Sigmoid colon (tissue), 6 donors: ENCODE measurements at regions not wholly inside any gene's neighbourhood (a gene's known extent, or its start where the extent isn't known, plus 50 kb on each side); places are given as distances from the start of the nearest gene placed in this dataset.

ENCODE experiments used
- DNase-seq: peaks from one replicate; pipeline ENCODE4 v3.0.0-alpha.2; 2019
- H3K27ac ChIP-seq, 4 donors: fragments of 200-600 bp; sonication (generic); one replicate each; pipeline ENCODE4 v1.5.1; 2016 to 2019; ENCODE audit warnings: mild to moderate bottlenecking in 1 of 4
- H3K27me3 ChIP-seq, 3 donors: fragments of 200-600 bp; sonication (generic); one replicate each; pipeline ENCODE4 v1.5.1; 2019; ENCODE audit warnings: mild to moderate bottlenecking in 1 of 3
- H3K36me3 ChIP-seq, 4 donors: fragments of 200-600 bp; sonication (generic); one replicate each; pipeline ENCODE4 v1.5.1; 2016 to 2019
- H3K4me1 ChIP-seq, 4 donors: fragments of 200-600 bp; sonication (generic); one replicate each; pipeline ENCODE4 v1.5.1; 2017 to 2019
- H3K4me3 ChIP-seq, 4 donors: fragments of 200-600 bp; sonication (generic); one replicate each; pipeline ENCODE4 v1.5.1; 2017 to 2019; ENCODE audit warnings: mild to moderate bottlenecking in 2 of 4, moderate library complexity in 1 of 4
- H3K9me3 ChIP-seq, 4 donors: fragments of 200-600 bp in 3 of 4; sonication (generic) in 3 of 4; one replicate each; pipeline versions ENCODE4 v1.5.1 to v1.6.1; 2013 to 2019
- EP300 ChIP-seq, 4 donors: sonication (generic); formaldehyde crosslinking; IDR thresholded peaks; one replicate each; pipeline ENCODE4 v1.6.1; 2017; ENCODE audit warnings: antibody characterized with exemption in 4 of 4
- POLR2A ChIP-seq, 2 donors: fragments of 450-650 bp; IDR thresholded peaks; one replicate each; pipeline ENCODE4 v1.6.1; 2016; ENCODE audit warnings: antibody characterized with exemption in 2 of 2, mild to moderate bottlenecking in 2 of 2, moderate library complexity in 2 of 2
- POLR2AphosphoS5 ChIP-seq, 4 donors: sonication (generic); formaldehyde crosslinking; IDR thresholded peaks; one replicate each; pipeline ENCODE4 v1.6.1; 2017; ENCODE audit warnings: antibody characterized with exemption in 4 of 4
- WGBS, 2 donors: extraction: QIAGEN DNeasy Blood & Tissue Kit; methylation state at CpG; one replicate each; pipeline ENCODE4 v1.1.7; 2013; 5-methylcytosine and 5-hydroxymethylcytosine counted together
- intact Hi-C: fragments of 100-400 bp; cut with DNase I; formaldehyde crosslinking; loops from one replicate; pipeline ENCODE4 v1.15.1; 2023
- TF ChIP-seq, protein P1 (sequence below), 4 experiments: fragments of 450-650 bp in 3 of 4; fragments of 200-600 bp in 1 of 4; IDR thresholded peaks; one replicate each; pipeline ENCODE4 v1.5.1; 2016 to 2019; ENCODE audit warnings: antibody characterized with exemption in 4 of 4, mild to moderate bottlenecking in 3 of 4, moderate library complexity in 2 of 4
- donor health status: healthy with polysubstance abuse.
- donor health status: healthy.

DNA sequence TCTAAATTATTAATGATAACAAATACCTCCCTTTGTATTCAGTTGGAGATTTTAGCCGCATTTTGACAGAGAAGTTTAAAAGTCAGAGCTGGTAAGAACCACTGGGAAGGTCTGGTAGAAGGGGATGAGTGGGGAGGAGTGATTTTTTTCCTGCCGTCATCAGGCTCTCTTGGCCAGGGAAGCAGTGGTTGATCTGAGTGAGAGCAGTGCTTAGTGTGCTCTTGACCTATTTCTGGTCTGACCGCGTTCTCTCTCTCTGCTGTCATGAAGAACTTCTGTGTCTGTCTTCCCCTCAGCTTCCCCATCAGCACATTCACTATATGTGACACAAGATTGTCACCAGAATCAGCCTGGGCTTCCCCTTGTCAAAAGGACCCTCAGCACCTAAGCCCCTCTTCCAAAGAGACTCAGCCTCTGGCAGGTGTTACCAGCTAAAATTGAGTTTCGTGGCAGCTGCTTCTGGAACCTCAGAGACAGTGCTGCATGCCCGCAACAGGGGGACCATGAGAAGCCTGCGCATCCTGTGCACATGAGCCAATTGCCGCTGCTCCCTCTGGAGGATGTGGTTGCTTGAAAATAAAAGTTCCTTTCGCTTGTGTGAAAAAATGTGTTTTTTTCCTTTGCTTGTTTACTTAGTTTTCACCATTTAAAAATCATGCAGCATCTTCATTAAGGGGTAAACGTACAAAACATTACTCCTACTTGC lies 268.9 kb downstream of the C4orf33 start:
- no peak for DNase-seq
- no peaks in the 10 kb centered on the region for H3K27me3 ChIP-seq
- H3K36me3 ChIP-seq: no peaks in the 10 kb centered on the region
- WGBS, 2 donors: 79 to 81% methylated on average over 10 of the region's 10 CpGs
- H3K4me3 ChIP-seq: no peak overlapping the region
- TF ChIP-seq POLR2AphosphoS5 (IDR thresholded peaks at IDR 0.05) (no peak), POLR2A (IDR thresholded peaks at IDR 0.05) (no peak), EP300 (IDR thresholded peaks at IDR 0.05) (no peak)
- TF ChIP-seq, protein P1, sequence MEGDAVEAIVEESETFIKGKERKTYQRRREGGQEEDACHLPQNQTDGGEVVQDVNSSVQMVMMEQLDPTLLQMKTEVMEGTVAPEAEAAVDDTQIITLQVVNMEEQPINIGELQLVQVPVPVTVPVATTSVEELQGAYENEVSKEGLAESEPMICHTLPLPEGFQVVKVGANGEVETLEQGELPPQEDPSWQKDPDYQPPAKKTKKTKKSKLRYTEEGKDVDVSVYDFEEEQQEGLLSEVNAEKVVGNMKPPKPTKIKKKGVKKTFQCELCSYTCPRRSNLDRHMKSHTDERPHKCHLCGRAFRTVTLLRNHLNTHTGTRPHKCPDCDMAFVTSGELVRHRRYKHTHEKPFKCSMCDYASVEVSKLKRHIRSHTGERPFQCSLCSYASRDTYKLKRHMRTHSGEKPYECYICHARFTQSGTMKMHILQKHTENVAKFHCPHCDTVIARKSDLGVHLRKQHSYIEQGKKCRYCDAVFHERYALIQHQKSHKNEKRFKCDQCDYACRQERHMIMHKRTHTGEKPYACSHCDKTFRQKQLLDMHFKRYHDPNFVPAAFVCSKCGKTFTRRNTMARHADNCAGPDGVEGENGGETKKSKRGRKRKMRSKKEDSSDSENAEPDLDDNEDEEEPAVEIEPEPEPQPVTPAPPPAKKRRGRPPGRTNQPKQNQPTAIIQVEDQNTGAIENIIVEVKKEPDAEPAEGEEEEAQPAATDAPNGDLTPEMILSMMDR (IDR thresholded peaks at IDR 0.05): no peak
- H3K9me3 ChIP-seq: no peaks in the 10 kb centered on the region
- H3K4me1 ChIP-seq: peaks cover 0 to 28% (median 22%) of the 10 kb centered on the region in 4 donors
- intact Hi-C loops: no loop called here
- no peak overlapping the region for H3K27ac ChIP-seq

DNA sequence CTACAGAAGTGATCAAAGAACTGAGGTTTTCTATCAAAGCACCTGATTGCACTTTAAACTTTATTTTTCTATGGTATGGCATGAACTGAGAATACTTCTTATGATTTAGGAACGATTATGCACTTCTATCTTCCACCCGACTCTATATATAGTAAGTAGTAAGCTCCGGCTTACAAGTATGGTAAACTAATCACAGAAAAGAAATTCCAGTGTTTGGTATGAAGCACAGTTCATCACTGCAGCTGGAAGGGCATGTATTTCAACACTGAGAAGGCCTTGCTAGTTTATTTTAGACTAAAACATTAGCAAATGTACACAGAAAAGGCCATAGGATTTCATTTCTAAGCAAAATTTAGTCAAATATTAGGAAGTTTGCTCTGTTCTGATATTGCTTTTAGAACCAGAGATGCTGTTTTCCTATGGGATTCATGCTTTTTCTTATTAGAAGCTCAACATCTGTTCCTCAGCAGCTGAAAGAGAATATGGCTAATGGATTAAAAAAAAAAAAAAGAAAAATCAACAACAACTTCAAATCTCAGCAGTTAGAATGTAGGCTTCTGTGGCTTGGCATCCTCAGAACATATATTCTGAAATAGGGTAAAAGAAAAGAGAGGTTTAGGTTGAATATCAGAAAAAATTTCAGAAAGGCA lies 273.5 kb downstream of the C4orf33 start:
- no peak for DNase-seq
- TF ChIP-seq, protein P1 (IDR thresholded peaks at IDR 0.05): no peak
- TF ChIP-seq POLR2AphosphoS5 (IDR thresholded peaks at IDR 0.05): no peak
- TF ChIP-seq POLR2A (IDR thresholded peaks at IDR 0.05): no peak
- no peak for TF ChIP-seq EP300 (IDR thresholded peaks at IDR 0.05)
- intact Hi-C loops: loop anchor here (5.0 kb wide), 1 partner anchor 463 kb away; no protein-coding TSS in a partner anchor
- Histone ChIP-seq H3K27me3 (no peaks in the 10 kb centered on the region), H3K4me3 (no peak overlapping the region), H3K4me1 (peaks cover 0 to 22% (median 17%) of the 10 kb centered on the region in 4 donors), H3K27ac (peak overlapping the region in 1 of 4 donors; percentile 45), H3K36me3 (no peaks in the 10 kb centered on the region), H3K9me3 (no peaks in the 10 kb centered on the region)
- whole genome bisulfite sequencing, 2 donors: 75 to 80% methylated on average over 3 of the region's 3 CpGs

DNA sequence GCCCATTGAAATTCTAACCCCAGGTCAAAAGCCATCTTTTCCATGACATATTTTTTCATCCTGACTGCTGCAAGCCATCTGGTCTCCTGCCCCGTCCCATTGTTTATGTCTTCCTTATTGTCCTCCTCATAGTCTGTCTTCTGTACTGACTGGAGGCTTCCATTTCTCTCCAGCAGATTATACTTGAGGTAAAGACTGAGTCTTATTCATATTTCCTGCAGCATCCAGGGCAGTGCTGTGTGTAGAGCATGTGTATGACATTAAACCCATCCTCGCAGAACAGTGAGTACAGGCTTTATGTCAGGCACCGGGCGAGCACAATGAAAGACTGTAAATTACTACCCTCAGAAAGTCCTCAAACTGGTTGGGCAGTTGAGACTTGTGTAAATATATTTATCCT lies 275.1 kb downstream of the C4orf33 start:
- WGBS, 2 donors: 33 to 79% methylated on average over 4 of the region's 4 CpGs
- H3K36me3 ChIP-seq: no peaks in the 10 kb centered on the region
- no peaks in the 10 kb centered on the region for H3K27me3 ChIP-seq
- TF ChIP-seq EP300 (IDR thresholded peaks at IDR 0.05) (no peak), POLR2AphosphoS5 (IDR thresholded peaks at IDR 0.05) (no peak), POLR2A (IDR thresholded peaks at IDR 0.05) (no peak)
- TF ChIP-seq, protein P1 (IDR thresholded peaks at IDR 0.05): no peak
- no peak overlapping the region for H3K27ac ChIP-seq
- peaks cover 0 to 25% (median 17%) of the 10 kb centered on the region in 4 donors for H3K4me1 ChIP-seq
- H3K9me3 ChIP-seq: no peaks in the 10 kb centered on the region
- no peak overlapping the region for H3K4me3 ChIP-seq
- intact Hi-C loops: loop anchor here (5.0 kb wide), 1 partner anchor 461 kb away; no protein-coding TSS in a partner anchor
- no peak for DNase-seq

DNA sequence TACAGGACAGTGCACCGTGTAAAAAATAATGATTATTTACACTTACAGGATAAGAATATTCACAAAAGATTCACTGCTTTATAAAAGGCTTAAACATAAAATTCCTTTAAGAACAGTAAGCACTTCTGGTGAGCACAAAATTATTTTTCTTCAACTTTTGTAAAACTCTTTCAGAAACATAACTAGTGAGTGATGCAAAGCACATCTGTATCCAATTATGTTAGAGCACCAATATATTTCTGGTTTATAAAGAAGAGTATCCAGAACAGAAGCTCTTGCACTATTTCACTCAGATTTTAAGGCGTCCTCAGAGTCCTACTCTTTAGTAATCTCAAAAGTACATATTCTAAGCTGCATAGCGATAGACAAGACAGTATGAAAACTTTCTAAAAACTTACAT lies 276.0 kb downstream of the C4orf33 start:
- 82 to 86% methylated on average over 3 of the region's 3 CpGs for WGBS, 2 donors

More for the DNA sequence above, 276.0 kb downstream of the C4orf33 start:
- TF ChIP-seq POLR2A (IDR thresholded peaks at IDR 0.05) (no peak), POLR2AphosphoS5 (IDR thresholded peaks at IDR 0.05) (no peak), EP300 (IDR thresholded peaks at IDR 0.05) (no peak)
- TF ChIP-seq, protein P1 (IDR thresholded peaks at IDR 0.05): no peak
- H3K4me3 ChIP-seq: no peak overlapping the region
- no peaks in the 10 kb centered on the region for H3K36me3 ChIP-seq
- H3K9me3 ChIP-seq: no peaks in the 10 kb centered on the region
- H3K27me3 ChIP-seq: no peaks in the 10 kb centered on the region
- H3K27ac ChIP-seq: no peak overlapping the region
- DNase-seq: no peak
- peaks cover 0 to 28% (median 17%) of the 10 kb centered on the region in 4 donors for H3K4me1 ChIP-seq
- intact Hi-C loops: loop anchor here (5.0 kb wide), 1 partner anchor 460 kb away; no protein-coding TSS in a partner anchor
